GM08714 (cell line): ENCODE measurements at regions not wholly inside any gene's neighbourhood (a gene's known extent, or its start where the extent isn't known, plus 50 kb on each side); places are given as distances from the start of the nearest gene placed in this dataset.

Experiments
- H3K4me3 ChIP-seq: fragments of 200-500 bp; sonication (Bioruptor generic); 2 replicates; pipeline ENCODE4 v1.5.1; 2014; ENCODE audit warnings: mild to moderate bottlenecking, low read length, inconsistent platforms
- ZNF274 ChIP-seq: IDR thresholded peaks from 2 replicates; pipeline ENCODE4 v1.6.1; 2012; ENCODE audit warnings: mild to moderate bottlenecking, low read depth, low read length

- H3K4me3 ChIP-seq, result no peak overlapping the region
- TF ChIP-seq ZNF274, result no peak
Observed at GRCh38 chr2:58957188-58957840, 716.2 kb upstream of the FANCL start.

GRCh38 chr2:58954880-58955385, 713.8 kb upstream of the FANCL start:
- TF ChIP-seq ZNF274, result no peak
- H3K4me3 ChIP-seq, result no peak overlapping the region

DNA sequence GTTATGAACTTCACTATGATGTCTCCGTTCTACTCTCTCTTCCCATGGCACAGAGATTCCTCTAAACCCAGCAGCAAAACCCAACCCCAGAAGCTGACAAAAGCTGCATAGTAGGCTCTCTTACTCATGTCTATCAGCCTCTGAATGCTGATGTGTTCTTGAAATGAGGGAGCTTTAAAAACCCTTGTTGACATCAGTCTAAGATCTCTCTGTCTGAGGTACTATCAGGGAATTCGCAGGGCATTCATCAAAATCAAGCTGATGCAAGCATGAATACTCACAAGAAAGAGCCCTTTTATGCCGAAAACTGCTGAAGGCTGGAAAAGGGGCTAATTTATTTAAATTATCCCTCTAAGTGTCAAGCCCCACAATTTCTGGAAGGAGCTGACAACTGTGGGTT, 710.6 kb upstream of the FANCL start:
- no peak for TF ChIP-seq ZNF274
- H3K4me3 ChIP-seq, result no peak overlapping the region

DNA sequence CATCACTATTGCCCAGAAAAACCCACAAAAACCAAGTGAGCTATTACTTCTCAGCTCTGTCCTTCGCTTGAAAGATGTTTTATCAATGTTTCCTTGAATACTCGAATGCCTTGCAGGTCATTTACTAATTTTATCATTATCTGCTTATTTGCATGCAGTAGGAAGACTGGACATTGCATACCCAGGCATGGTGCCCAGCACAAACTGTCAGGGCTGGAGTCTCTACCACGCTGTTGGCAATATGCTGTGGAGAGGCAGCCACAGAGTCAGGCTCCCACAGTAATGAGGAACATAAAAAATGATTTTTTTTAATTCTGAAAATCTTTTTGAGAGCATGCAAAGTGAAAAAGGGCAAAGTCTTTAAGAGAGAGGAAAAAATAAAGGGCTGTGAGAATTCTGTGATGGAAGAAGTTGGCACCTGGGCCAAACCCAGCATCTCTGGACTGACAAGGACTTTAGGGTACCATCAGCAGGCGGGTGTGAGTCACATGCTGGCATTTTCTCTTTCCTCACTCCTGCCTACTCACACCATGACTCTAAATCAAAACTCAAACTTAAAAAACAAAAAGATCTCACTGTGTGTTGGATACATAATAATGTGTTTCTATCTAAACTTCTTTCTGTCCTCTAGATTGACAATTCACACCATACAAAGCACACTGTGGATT, 709.8 kb upstream of the FANCL start:
- no peak for TF ChIP-seq ZNF274
- H3K4me3 ChIP-seq, result no peak overlapping the region

DNA sequence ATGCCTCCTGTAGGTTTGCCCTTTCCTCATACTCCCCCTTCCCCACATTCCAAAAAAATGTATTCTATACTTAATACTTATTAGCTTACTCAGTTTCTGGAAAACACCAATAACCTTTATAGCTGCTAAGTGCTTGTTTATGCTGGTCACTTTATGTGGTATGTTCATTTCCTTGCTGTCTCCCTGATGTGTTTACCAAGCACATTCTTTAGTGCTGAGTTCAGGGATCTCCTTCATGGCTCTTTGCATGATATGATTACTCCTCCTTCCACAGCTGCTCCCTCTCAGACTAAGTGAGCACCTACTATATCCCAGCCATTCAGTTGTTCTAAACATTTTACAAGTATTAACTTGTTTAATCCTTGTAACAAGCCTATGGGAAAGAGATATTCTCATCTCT, 698.3 kb upstream of the FANCL start:
- H3K4me3 ChIP-seq, result no peak overlapping the region
- TF ChIP-seq ZNF274, result no peak

GRCh38 chr2:58938988-58939387, 697.9 kb upstream of the FANCL start:
- TF ChIP-seq ZNF274, result no peak
- no peak overlapping the region for H3K4me3 ChIP-seq

- TF ChIP-seq ZNF274, result no peak
Observed at GRCh38 chr2:58932801-58933200, 691.7 kb upstream of the FANCL start.

DNA sequence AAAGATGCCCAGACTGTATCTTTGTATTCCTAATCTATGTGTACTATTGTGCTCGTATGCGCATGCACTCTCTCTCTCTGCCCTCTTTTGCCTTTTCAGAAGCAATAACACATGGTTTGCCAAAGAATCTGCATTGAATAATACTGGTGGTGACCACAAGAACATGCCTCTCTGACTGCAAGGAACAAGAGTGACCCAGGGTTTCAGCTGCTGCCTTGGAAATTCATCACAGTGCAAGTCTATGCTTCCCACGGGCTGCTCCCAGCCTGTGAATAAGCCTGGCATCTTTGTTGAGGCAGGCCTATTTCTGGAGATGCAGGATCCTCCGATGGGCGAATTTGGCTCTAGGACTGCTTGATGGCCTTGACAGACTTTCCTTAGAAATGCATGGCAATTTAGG, 689.4 kb upstream of the FANCL start:
- no peak for TF ChIP-seq ZNF274
- no peak overlapping the region for H3K4me3 ChIP-seq

More at GRCh38 chr2:58932801-58933200, 691.7 kb upstream of the FANCL start:
- no peak overlapping the region for H3K4me3 ChIP-seq

DNA sequence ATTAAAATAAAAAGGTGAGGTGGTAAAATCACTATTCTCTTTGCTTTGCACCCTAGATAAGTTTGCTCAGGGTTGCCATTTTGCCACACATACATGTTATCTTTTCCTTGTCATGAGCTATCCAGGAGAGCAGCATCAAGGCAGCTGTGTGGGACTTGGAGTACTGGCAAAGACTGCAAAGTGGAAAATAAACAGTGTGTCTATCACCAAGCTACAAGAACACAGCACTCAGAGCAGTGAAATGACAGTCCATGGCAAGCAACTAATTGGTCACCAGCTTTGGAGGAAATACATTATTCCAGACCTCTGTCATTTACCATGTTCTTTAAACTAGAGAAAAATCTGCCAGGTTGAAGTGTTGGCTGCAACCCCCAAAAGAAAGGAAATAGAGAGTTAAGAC, 687.8 kb upstream of the FANCL start:
- no peak for TF ChIP-seq ZNF274
- H3K4me3 ChIP-seq, result no peak overlapping the region

DNA sequence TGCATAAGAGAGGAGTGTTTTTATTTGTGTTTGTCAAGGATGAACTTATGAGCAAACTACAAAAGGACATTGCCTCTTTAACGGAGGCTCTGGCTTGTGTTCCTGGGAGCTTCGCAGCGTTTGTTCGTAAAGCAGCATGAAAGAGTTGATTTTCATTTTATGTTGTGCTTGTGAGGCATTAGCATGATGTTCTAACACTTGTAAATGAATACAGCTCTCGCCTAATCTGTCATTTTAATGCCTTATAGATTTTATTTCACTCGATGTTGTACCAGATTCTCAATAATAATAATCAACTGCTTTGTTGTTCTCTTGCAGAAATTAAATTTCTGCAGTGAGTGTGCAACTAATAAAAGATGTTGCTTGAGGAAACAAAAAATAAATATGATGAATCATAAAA, 687.3 kb upstream of the FANCL start:
- H3K4me3 ChIP-seq, result no peak overlapping the region
- TF ChIP-seq ZNF274, result no peak

DNA sequence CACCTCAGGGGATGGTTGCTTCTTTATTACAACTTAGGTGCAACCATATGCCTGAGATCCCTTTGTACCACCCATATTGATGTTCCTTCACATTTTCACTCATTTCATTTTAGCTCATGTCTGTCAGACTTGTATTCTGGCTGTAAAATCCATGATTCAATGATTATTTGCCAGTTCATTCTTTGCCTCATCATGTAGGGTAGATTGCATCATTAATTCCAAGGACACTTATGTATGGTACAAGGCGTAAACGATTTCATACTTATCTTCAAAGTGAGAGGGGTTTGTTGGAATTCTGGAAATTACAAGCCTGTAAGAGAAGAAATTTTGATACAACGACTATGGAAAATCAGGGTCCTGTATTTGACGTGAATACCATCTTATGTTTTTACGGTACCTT, 685.0 kb upstream of the FANCL start:
- H3K4me3 ChIP-seq, result no peak overlapping the region
- TF ChIP-seq ZNF274, result no peak

DNA sequence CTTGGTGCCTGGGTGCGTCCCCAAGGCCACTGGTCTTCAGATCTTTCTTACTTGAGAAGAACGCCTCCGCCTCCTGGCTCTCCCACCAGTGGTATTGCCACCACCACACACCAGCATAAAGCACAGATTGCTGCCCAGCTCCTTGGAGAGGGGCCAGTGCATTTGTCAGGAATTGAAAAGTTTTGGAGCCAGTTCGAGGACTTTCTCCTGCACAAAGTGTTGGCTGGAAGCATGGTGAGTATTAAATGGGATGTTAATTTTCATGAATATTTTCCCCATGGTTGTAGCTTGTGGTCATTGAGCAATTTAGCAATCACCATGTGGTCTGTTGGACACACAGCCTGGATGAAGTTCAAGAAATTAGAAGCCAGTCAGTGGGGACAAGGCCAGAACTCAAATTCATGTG, 684.6 kb upstream of the FANCL start:
- TF ChIP-seq ZNF274, result no peak
- H3K4me3 ChIP-seq, result no peak overlapping the region

DNA sequence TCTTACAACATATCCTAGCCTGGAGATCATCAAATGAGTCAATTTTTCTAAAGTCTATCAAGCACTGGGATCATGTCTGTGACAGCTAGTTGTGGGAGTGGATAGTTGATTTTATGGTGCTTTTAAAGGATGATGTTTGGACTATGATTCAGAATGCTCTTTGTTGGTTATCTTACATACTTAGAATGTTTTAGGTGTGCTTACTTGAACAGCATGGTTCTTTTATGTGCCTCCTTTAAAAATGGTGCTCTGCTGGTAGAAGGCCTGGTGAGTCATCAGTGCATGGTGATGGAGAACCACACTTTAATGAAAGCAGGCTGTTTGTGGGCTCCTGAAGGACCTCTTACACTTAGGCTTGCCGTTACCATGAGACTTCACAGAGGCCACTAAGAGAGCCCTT, 682.7 kb upstream of the FANCL start:
- H3K4me3 ChIP-seq, result no peak overlapping the region
- TF ChIP-seq ZNF274, result no peak

GRCh38 chr2:58922245-58922644, 681.1 kb upstream of the FANCL start:
- no peak overlapping the region for H3K4me3 ChIP-seq
- TF ChIP-seq ZNF274, result no peak

DNA sequence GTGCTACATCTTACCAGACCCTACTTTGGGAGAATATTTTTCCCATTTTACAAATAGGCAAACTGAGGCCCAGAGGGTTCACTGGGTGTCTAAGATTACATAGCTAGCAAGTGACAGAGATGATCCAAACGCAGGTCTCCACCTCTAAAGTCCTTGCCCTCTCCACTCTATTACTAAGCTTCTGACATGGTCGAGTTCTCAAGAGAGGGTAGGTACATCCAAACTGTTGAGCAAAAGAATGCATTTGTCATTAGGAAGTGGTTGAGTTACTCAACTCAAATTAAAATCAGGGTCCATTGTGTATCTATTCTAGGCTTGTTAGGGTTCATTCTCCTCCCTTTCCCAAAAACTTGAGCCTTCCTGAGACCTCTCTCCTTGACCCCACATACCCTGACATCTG, 680.6 kb upstream of the FANCL start:
- H3K4me3 ChIP-seq, result no peak overlapping the region
- TF ChIP-seq ZNF274, result no peak
